Vagina (tissue), 2 donors: ENCODE measurements at regions not wholly inside any gene's neighbourhood (a gene's known extent, or its start where the extent isn't known, plus 50 kb on each side); places are given as distances from the start of the nearest gene placed in this dataset.
"Not testable (repeated sequence)": the region's sequence is repeated elsewhere in the genome, so short reads cannot be mapped to it uniquely, and the experiment has no call there.

Experiments used
- DNase-seq, 2 donors: peaks; one replicate each; pipeline ENCODE4 v3.0.0-alpha.2; 2017; ENCODE audit errors: extremely low spot score in 2 of 2
- H3K27ac ChIP-seq: fragments of 200-600 bp; sonication (generic); one replicate; pipeline ENCODE4 v1.5.1; 2019
- H3K27me3 ChIP-seq: fragments of 200-600 bp; sonication (generic); one replicate; pipeline ENCODE4 v1.5.1; 2019
- H3K36me3 ChIP-seq, 2 donors: fragments of 200-600 bp; sonication (generic); one replicate each; pipeline ENCODE4 v1.5.1; 2017 to 2019
- H3K4me1 ChIP-seq: fragments of 200-600 bp; sonication (generic); one replicate; pipeline ENCODE4 v1.5.1; 2019
- H3K4me3 ChIP-seq, 2 donors: fragments of 200-600 bp; sonication (generic); 1 replicate in 1 of 2; 2 replicates in 1 of 2; pipeline ENCODE4 v1.5.1; 2016 to 2019
- H3K9me3 ChIP-seq: fragments of 200-600 bp; sonication (generic); one replicate; pipeline ENCODE4 v1.5.1; 2019
- POLR2A ChIP-seq, 2 donors: fragments of 450-650 bp; IDR thresholded peaks; one replicate each; pipeline ENCODE4 v1.6.1; 2017; ENCODE audit warnings: antibody characterized with exemption in 2 of 2, mild to moderate bottlenecking in 2 of 2, moderate library complexity in 2 of 2
- POLR2AphosphoS5 ChIP-seq, 2 donors: sonication (generic); formaldehyde crosslinking; IDR thresholded peaks; one replicate each; pipeline ENCODE4 v1.9.0; 2017; ENCODE audit warnings: antibody characterized with exemption in 2 of 2, mild to moderate bottlenecking in 2 of 2, low read depth in 1 of 2; ENCODE audit not compliant: insufficient read depth in 1 of 2
- intact Hi-C: fragments of 100-400 bp; cut with DNase I; formaldehyde crosslinking; loops from one replicate; pipeline ENCODE4 v1.15.1; 2023
- TF ChIP-seq, protein P1 (sequence below), 3 experiments: fragments of 450-650 bp in 2 of 3; fragments of 200-600 bp in 1 of 3; sonication (generic) in 1 of 3; IDR thresholded peaks; one replicate each; pipeline ENCODE4 v1.5.1; 2017 to 2019; ENCODE audit warnings: antibody characterized with exemption in 3 of 3, mild to moderate bottlenecking in 2 of 3, moderate library complexity in 2 of 3

- H3K27me3 ChIP-seq, result no peaks in the 10 kb centered on the region
- H3K4me1 ChIP-seq, result no peaks in the 10 kb centered on the region
- H3K27ac ChIP-seq, result no peak overlapping the region
- no peaks in the 10 kb centered on the region for H3K9me3 ChIP-seq
- no peak for DNase-seq
- H3K36me3 ChIP-seq, result no peaks in the 10 kb centered on the region
- TF ChIP-seq, protein P1, sequence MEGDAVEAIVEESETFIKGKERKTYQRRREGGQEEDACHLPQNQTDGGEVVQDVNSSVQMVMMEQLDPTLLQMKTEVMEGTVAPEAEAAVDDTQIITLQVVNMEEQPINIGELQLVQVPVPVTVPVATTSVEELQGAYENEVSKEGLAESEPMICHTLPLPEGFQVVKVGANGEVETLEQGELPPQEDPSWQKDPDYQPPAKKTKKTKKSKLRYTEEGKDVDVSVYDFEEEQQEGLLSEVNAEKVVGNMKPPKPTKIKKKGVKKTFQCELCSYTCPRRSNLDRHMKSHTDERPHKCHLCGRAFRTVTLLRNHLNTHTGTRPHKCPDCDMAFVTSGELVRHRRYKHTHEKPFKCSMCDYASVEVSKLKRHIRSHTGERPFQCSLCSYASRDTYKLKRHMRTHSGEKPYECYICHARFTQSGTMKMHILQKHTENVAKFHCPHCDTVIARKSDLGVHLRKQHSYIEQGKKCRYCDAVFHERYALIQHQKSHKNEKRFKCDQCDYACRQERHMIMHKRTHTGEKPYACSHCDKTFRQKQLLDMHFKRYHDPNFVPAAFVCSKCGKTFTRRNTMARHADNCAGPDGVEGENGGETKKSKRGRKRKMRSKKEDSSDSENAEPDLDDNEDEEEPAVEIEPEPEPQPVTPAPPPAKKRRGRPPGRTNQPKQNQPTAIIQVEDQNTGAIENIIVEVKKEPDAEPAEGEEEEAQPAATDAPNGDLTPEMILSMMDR (IDR thresholded peaks at IDR 0.05), result no peak
- TF ChIP-seq POLR2AphosphoS5 (IDR thresholded peaks at IDR 0.05; ENCODE audit: insufficient read depth in 1 of 2, low read depth in 1 of 2) (no peak), POLR2A (IDR thresholded peaks at IDR 0.05) (no peak)
- no peak overlapping the region for H3K4me3 ChIP-seq
- intact Hi-C loops, result no loop called here
Measured at GRCh38 chr14:71555654-71556559, 376.3 kb upstream of the RGS6 start.

DNA sequence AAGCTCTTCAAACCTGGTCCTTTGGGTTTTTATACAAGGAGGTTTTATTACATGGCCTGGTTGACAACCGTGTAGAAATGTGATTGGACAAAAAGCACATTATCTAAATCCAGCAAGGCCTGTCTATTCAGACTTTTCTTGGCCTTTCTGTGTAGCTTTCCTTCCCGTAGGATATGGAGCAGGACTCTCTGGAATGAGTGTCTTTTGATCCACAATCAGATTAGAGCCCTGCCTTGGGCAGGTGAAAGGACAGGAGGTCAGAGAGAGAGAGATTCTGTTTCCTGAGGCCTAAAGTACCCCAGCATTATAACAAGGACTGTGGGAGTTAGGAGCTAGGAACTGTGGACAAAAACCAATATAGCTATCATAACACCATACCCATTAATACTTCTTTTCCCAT lies 375.5 kb upstream of the RGS6 start:
- Histone ChIP-seq H3K4me3 (no peak overlapping the region), H3K4me1 (no peaks in the 10 kb centered on the region), H3K27ac (no peak overlapping the region), H3K27me3 (no peaks in the 10 kb centered on the region), H3K36me3 (no peaks in the 10 kb centered on the region), H3K9me3 (no peaks in the 10 kb centered on the region)
- TF ChIP-seq, protein P1 (IDR thresholded peaks at IDR 0.05), result no peak
- TF ChIP-seq POLR2A (IDR thresholded peaks at IDR 0.05) (no peak), POLR2AphosphoS5 (IDR thresholded peaks at IDR 0.05; ENCODE audit: insufficient read depth in 1 of 2, low read depth in 1 of 2) (no peak)
- intact Hi-C loops, result no loop called here
- DNase-seq, result no peak

- Histone ChIP-seq H3K27me3 (no peaks in the 10 kb centered on the region), H3K36me3 (no peaks in the 10 kb centered on the region), H3K27ac (no peak overlapping the region), H3K9me3 (no peaks in the 10 kb centered on the region), H3K4me1 (no peaks in the 10 kb centered on the region), H3K4me3 (no peak overlapping the region)
- TF ChIP-seq, protein P1 (IDR thresholded peaks at IDR 0.05), result no peak
- TF ChIP-seq POLR2A (IDR thresholded peaks at IDR 0.05), result no peak
- TF ChIP-seq POLR2AphosphoS5 (IDR thresholded peaks at IDR 0.05; ENCODE audit: insufficient read depth in 1 of 2, low read depth in 1 of 2), result no peak
- DNase-seq, result no peak
- intact Hi-C loops, result no loop called here
Measured at GRCh38 chr14:71557351-71557750, 374.9 kb upstream of the RGS6 start.

- H3K9me3 ChIP-seq, intact Hi-C loops, H3K36me3 ChIP-seq, H3K4me3 ChIP-seq, H3K27ac ChIP-seq, DNase-seq, H3K4me1 ChIP-seq, H3K27me3 ChIP-seq: not testable (repeated sequence)
Measured at GRCh38 chr14:71558943-71559342, 373.3 kb upstream of the RGS6 start.

DNA sequence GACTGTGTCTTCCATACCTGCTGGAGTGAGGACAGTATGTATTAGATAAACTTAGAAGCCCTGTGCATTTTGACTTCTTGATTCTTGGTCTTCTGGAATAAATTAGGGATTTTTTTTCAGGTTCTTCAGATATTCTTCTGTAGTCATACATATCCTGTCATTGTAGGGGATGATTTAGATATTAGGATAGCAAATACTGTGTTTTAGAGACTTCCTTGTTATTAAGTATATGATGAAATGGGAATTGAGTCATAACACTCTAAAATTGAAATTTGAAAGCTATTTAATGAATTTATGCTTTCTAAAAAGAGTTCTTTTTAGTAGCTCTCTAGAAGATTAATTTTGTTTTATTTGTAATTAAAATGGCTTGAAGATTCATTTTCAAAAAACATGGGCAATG lies 371.5 kb upstream of the RGS6 start:
- Histone ChIP-seq H3K9me3 (no peaks in the 10 kb centered on the region), H3K4me3 (no peak overlapping the region), H3K27ac (no peak overlapping the region), H3K36me3 (no peaks in the 10 kb centered on the region), H3K27me3 (no peaks in the 10 kb centered on the region), H3K4me1 (no peaks in the 10 kb centered on the region)
- intact Hi-C loops, result no loop called here
- TF ChIP-seq POLR2A (IDR thresholded peaks at IDR 0.05) (no peak), POLR2AphosphoS5 (IDR thresholded peaks at IDR 0.05; ENCODE audit: insufficient read depth in 1 of 2, low read depth in 1 of 2) (no peak)
- TF ChIP-seq, protein P1 (IDR thresholded peaks at IDR 0.05), result no peak
- DNase-seq, result no peak
